HEK293 (cell line): ENCODE measurements at regions not wholly inside any gene's neighbourhood (a gene's known extent, or its start where the extent isn't known, plus 50 kb on each side); places are given as distances from the start of the nearest gene placed in this dataset.

Experiments
- CTCF ChIA-PET: fragments of 350-600 bp; formaldehyde crosslinking; extraction: SDS; loops from one replicate; lab custom pipeline; 2021; ENCODE audit warnings: antibody characterized with exemption; lab: Yijun Ruan, JAX
- POLR2A ChIA-PET: fragments of 300-600 bp; formaldehyde crosslinking; extraction: SDS; loops from one replicate; lab custom pipeline; 2020; ENCODE audit warnings: antibody characterized with exemption, inconsistent platforms; lab: Yijun Ruan, JAX
- H3K27ac ChIP-seq: fragments of 200-500 bp; sonication (Bioruptor generic); 2 replicates; pipeline ENCODE4 v1.5.1; 2014; ENCODE audit warnings: low read depth, low read length, control low read depth, inconsistent platforms; ENCODE audit errors: extremely low read depth
- H3K36me3 ChIP-seq, 2 experiments: fragments of 200-500 bp in 1 of 2; sonication (Bioruptor generic) in 1 of 2; 1 replicate in 1 of 2; 2 replicates in 1 of 2; pipeline ENCODE4 v1.5.1; 2014 to 2017; ENCODE audit warnings: inconsistent platforms in 2 of 2, low read length in 2 of 2; ENCODE audit not compliant: control insufficient read depth in 2 of 2, insufficient read depth in 1 of 2
- H3K4me1 ChIP-seq: fragments of 200-500 bp; sonication (Bioruptor generic); 2 replicates; pipeline ENCODE4 v1.5.1; 2014; ENCODE audit warnings: mild to moderate bottlenecking, low read length, inconsistent platforms; ENCODE audit not compliant: control insufficient read depth, insufficient read depth
- H3K4me3 ChIP-seq: 2 replicates; pipeline ENCODE4 v1.5.1; 2011; ENCODE audit warnings: low read depth, mild to moderate bottlenecking, control low read depth, low read length, moderate library complexity
- H3K9me3 ChIP-seq: fragments of 200-500 bp; sonication (Bioruptor generic); 2 replicates; pipeline ENCODE4 v1.5.1; 2014; ENCODE audit warnings: low read depth, low read length, inconsistent platforms; ENCODE audit not compliant: control insufficient read depth, insufficient read depth
- HOXD13 ChIP-seq: sonication (generic); formaldehyde crosslinking; IDR thresholded peaks from 2 replicates; pipeline ENCODE4 v1.8.0; 2022; ENCODE audit warnings: missing genetic modification reagents, borderline replicate concordance
- REPIN1 ChIP-seq: fragments of 450-650 bp; formaldehyde crosslinking; IDR thresholded peaks from 2 replicates; pipeline ENCODE4 v1.5.1; 2017; ENCODE audit warnings: missing biosample characterization, missing genetic modification characterization, low read depth
- ZEB2 ChIP-seq: fragments of 450-650 bp; formaldehyde crosslinking; IDR thresholded peaks from 2 replicates; pipeline ENCODE4 v1.5.1; 2016; ENCODE audit warnings: missing biosample characterization, missing genetic modification characterization
- ZNF16 ChIP-seq: fragments of 450-650 bp; formaldehyde crosslinking; IDR thresholded peaks from 2 replicates; pipeline ENCODE4 v1.5.1; 2016; ENCODE audit warnings: low read depth, missing biosample characterization, missing genetic modification characterization
- ZNF221 ChIP-seq: fragments of 450-650 bp; formaldehyde crosslinking; IDR thresholded peaks from 2 replicates; pipeline ENCODE4 v1.5.1; 2017; ENCODE audit warnings: missing biosample characterization, missing genetic modification characterization, borderline replicate concordance
- ZNF23 ChIP-seq: fragments of 450-650 bp; formaldehyde crosslinking; IDR thresholded peaks from 2 replicates; pipeline ENCODE4 v1.5.1; 2016; ENCODE audit warnings: missing biosample characterization, missing genetic modification characterization, borderline replicate concordance
- ZNF404 ChIP-seq: fragments of 450-650 bp; formaldehyde crosslinking; IDR thresholded peaks from 2 replicates; pipeline ENCODE4 v1.5.1; 2017; ENCODE audit warnings: missing biosample characterization, missing genetic modification characterization
- ZNF423 ChIP-seq: fragments of 450-650 bp; formaldehyde crosslinking; IDR thresholded peaks from 2 replicates; pipeline ENCODE4 v1.5.1; 2016; ENCODE audit warnings: missing biosample characterization, missing genetic modification characterization
- ZNF561 ChIP-seq: fragments of 450-650 bp; IDR thresholded peaks from 2 replicates; pipeline ENCODE4 v1.5.1; 2018; ENCODE audit warnings: missing biosample characterization, missing genetic modification characterization, borderline replicate concordance
- ZNF660 ChIP-seq: fragments of 450-650 bp; IDR thresholded peaks from 2 replicates; pipeline ENCODE4 v1.5.1; 2018; ENCODE audit warnings: missing biosample characterization, mild to moderate bottlenecking, missing genetic modification characterization
- ZNF707 ChIP-seq: fragments of 450-650 bp; formaldehyde crosslinking; IDR thresholded peaks from 2 replicates; pipeline ENCODE4 v1.5.1; 2016; ENCODE audit warnings: missing biosample characterization, missing genetic modification characterization
- TF ChIP-seq, protein P1 (sequence below): fragments of 450-650 bp; formaldehyde crosslinking; IDR thresholded peaks from 2 replicates; pipeline ENCODE4 v1.5.1; 2016; ENCODE audit warnings: missing biosample characterization, missing genetic modification characterization
- TF ChIP-seq, protein P2 (sequence below): fragments of 450-650 bp; formaldehyde crosslinking; IDR thresholded peaks from 2 replicates; pipeline ENCODE4 v1.5.1; 2017; ENCODE audit warnings: missing biosample characterization, missing genetic modification characterization
- TF ChIP-seq, protein P3 (sequence below): fragments of 450-650 bp; formaldehyde crosslinking; IDR thresholded peaks from 2 replicates; pipeline ENCODE4 v1.5.1; 2016; ENCODE audit warnings: missing biosample characterization, missing genetic modification characterization
- TF ChIP-seq, protein P4 (sequence below): fragments of 450-650 bp; formaldehyde crosslinking; IDR thresholded peaks from 2 replicates; pipeline ENCODE4 v1.5.1; 2016; ENCODE audit warnings: missing biosample characterization, missing genetic modification characterization, low read depth
- TF ChIP-seq, protein P5 (sequence below): fragments of 450-650 bp; formaldehyde crosslinking; IDR thresholded peaks from 2 replicates; pipeline ENCODE4 v1.5.1; 2016; ENCODE audit warnings: missing biosample characterization, missing genetic modification characterization

DNA sequence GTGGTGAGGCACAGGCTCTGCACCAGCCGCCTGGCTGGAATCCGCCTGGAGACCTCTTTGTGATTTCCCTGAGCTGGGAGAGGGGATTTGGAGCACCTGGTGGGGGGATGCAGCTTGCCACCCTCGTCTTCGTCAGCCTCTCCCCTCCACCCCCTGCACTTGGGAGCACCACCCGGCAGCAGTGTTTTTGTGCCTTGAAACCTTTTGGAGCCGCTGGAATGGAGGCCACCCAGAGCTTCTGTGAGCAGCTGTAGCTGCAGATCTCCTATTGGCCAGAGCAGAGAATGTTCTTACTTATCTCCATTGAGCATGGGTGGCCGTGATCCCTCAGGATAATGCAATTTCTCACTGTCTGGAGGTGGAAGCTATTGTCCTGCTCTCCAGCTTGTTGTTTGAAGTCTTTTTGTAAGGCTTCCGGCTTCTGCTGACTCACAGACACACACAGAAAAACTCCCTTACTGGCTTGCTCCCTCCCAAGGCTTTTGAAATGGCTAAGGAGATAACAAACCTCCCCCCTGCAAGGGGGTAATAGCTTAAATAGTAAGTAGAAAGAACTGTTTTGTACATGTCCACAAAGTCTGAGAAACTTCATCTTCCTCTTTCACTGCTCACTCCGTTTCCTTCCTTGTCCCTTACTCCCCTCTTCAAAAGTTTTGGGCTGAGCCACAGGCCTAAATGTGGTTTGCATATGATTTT is 271.2 kb downstream of the PRL start:
- Histone ChIP-seq H3K4me1 (peaks cover 2% of the 10 kb centered on the region; the same call in 1 of the 2 replicates), H3K4me3 (no peak overlapping the region; the same call in 1 of the 2 replicates), H3K36me3 (no peaks in the 10 kb centered on the region), H3K27ac (no peak overlapping the region; the same call in 1 of the 2 replicates), H3K9me3 (no peaks in the 10 kb centered on the region)
- TF ChIP-seq, protein P1, sequence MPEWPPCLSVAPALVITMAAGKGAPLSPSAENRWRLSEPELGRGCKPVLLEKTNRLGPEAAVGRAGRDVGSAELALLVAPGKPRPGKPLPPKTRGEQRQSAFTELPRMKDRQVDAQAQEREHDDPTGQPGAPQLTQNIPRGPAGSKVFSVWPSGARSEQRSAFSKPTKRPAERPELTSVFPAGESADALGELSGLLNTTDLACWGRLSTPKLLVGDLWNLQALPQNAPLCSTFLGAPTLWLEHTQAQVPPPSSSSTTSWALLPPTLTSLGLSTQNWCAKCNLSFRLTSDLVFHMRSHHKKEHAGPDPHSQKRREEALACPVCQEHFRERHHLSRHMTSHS (tag by site-specific recombination) = no peak
- TF ChIP-seq ZNF23 (tag by site-specific recombination) (no peak), ZNF16 (tag by site-specific recombination) (no peak), ZNF221 (tag by site-specific recombination) (no peak), HOXD13 (CRISPR knock-in tag) (no peak)
- TF ChIP-seq, protein P2, sequence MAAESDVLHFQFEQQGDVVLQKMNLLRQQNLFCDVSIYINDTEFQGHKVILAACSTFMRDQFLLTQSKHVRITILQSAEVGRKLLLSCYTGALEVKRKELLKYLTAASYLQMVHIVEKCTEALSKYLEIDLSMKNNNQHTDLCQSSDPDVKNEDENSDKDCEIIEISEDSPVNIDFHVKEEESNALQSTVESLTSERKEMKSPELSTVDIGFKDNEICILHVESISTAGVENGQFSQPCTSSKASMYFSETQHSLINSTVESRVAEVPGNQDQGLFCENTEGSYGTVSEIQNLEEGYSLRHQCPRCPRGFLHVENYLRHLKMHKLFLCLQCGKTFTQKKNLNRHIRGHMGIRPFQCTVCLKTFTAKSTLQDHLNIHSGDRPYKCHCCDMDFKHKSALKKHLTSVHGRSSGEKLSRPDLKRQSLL = no peak
- TF ChIP-seq, protein P3, sequence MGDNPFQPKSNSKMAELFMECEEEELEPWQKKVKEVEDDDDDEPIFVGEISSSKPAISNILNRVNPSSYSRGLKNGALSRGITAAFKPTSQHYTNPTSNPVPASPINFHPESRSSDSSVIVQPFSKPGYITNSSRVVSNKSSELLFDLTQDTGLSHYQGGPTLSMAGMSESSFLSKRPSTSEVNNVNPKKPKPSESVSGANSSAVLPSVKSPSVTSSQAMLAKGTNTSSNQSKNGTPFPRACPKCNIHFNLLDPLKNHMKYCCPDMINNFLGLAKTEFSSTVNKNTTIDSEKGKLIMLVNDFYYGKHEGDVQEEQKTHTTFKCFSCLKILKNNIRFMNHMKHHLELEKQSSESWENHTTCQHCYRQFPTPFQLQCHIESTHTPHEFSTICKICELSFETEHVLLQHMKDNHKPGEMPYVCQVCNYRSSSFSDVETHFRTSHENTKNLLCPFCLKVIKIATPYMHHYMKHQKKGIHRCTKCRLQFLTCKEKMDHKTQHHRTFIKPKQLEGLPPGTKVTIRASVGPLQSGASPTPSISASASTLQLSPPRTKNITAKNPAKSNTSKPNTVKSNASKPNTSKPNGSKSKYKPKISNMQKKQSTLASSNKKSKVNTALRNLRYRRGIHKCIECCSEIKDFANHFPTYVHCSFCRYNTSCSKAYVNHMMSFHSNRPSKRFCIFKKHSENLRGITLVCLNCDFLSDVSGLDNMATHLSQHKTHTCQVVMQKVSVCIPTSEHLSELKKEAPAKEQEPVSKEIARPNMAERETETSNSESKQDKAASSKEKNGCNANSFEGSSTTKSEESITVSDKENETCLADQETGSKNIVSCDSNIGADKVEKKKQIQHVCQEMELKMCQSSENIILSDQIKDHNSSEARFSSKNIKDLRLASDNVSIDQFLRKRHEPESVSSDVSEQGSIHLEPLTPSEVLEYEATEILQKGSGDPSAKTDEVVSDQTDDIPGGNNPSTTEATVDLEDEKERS (tag by site-specific recombination) = no peak
- TF ChIP-seq, protein P4, sequence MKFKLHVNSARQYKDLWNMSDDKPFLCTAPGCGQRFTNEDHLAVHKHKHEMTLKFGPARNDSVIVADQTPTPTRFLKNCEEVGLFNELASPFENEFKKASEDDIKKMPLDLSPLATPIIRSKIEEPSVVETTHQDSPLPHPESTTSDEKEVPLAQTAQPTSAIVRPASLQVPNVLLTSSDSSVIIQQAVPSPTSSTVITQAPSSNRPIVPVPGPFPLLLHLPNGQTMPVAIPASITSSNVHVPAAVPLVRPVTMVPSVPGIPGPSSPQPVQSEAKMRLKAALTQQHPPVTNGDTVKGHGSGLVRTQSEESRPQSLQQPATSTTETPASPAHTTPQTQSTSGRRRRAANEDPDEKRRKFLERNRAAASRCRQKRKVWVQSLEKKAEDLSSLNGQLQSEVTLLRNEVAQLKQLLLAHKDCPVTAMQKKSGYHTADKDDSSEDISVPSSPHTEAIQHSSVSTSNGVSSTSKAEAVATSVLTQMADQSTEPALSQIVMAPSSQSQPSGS (tag by site-specific recombination) = no peak
- POLR2A ChIA-PET = interaction anchor here (0.5 to 1.8 kb wide), 4 partner anchors 11 to 1594 kb away, joined by 3 to 10 read pairs (median 6); partner anchors contain the start of gene SOX4
- CTCF ChIA-PET = interaction anchor here (0.6 to 0.9 kb wide), 3 partner anchors 16 to 624 kb away, joined by 3 to 4 read pairs (median 4); no protein-coding TSS in a partner anchor

DNA sequence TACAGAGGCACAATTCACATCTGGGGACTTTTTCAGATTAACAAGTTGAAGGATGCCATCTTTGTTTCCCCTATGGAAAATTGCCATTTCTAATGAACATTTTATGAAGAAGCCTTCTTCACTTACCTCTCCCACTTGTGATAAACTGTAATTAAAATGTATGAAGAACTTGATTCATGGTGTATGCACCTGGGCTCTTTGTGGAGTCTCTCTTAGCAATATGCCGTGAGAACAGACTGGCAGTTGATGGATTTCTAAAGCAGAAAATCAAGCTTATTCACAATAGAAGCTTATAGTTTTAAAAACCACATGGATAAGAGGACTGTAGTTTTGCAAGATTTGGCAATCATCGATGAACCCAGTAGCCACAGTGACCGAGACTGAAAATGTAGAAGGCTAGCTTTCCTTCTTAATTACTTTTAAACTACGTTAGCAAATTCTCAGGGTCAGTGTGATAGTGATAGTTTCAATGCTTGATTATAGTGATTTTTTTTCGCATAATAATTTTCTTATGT is 270.6 kb downstream of the PRL start:
- Histone ChIP-seq H3K27ac (no peak overlapping the region), H3K4me3 (no peak overlapping the region)
- POLR2A ChIA-PET = interaction anchor here (0.5 to 1.8 kb wide), 2 partner anchors 433 to 1593 kb away, joined by 5 to 7 read pairs; partner anchors contain the start of gene SOX4

More for the DNA sequence above, 270.6 kb downstream of the PRL start:
- H3K4me1 ChIP-seq = peaks cover 6% of the 10 kb centered on the region; the same call in 1 of the 2 replicates
- no peak for TF ChIP-seq ZNF423 (tag by site-specific recombination)
- no peak for TF ChIP-seq ZNF561 (tag by site-specific recombination)
- TF ChIP-seq REPIN1 (tag by site-specific recombination) = no peak
- no peak for TF ChIP-seq ZEB2 (tag by site-specific recombination)
- TF ChIP-seq ZNF660 (tag by site-specific recombination) = no peak
- TF ChIP-seq, protein P5, sequence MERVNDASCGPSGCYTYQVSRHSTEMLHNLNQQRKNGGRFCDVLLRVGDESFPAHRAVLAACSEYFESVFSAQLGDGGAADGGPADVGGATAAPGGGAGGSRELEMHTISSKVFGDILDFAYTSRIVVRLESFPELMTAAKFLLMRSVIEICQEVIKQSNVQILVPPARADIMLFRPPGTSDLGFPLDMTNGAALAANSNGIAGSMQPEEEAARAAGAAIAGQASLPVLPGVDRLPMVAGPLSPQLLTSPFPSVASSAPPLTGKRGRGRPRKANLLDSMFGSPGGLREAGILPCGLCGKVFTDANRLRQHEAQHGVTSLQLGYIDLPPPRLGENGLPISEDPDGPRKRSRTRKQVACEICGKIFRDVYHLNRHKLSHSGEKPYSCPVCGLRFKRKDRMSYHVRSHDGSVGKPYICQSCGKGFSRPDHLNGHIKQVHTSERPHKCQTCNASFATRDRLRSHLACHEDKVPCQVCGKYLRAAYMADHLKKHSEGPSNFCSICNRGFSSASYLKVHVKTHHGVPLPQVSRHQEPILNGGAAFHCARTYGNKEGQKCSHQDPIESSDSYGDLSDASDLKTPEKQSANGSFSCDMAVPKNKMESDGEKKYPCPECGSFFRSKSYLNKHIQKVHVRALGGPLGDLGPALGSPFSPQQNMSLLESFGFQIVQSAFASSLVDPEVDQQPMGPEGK = no peak
- no peak for TF ChIP-seq ZNF404 (tag by site-specific recombination)
- no peak for TF ChIP-seq ZNF707 (tag by site-specific recombination)
- no peaks in the 10 kb centered on the region for H3K36me3 ChIP-seq
- H3K9me3 ChIP-seq = no peaks in the 10 kb centered on the region
- CTCF ChIA-PET = interaction anchor here (0.6 kb wide), 1 partner anchor 623 kb away, joined by 4 read pairs; no protein-coding TSS in a partner anchor
